ENCODE measurements at regions not wholly inside any gene's neighbourhood (a gene's known extent, or its start where the extent isn't known, plus 50 kb on each side); places are given as distances from the start of the nearest gene placed in this dataset.

DNA sequence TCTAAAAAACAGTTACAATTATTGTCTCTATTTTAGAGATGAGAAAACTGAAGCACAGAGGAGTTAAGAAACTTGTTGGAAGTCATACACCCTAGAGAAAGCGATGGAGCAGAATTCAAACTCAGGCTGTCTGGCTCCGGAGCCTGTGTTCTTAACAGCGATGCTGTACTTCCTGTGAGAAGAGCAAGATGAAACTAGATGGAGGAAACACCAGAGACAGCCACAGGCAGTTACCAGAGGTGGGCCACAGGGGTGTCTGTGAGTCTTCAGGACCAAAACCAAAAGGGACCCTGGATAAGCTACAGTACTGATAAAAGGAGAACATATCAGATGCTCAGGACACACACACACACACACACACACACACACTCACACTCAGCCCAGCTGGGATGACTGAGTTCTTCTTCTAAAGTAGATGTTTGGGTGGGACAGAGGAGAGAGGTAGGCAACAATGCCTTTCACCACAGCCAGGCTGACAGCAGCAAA lies 289.2 kb downstream of the FZD1 start:
- TF ChIP-seq EZH2 (IDR thresholded peaks at IDR 0.05; ENCODE audit: insufficient read depth, poor library complexity, severe bottlenecking) (no peak), EZH2phosphoT487 (IDR thresholded peaks at IDR 0.05; ENCODE audit: insufficient read depth, low read depth) (no peak)

Data from GM23248 (cell line).